ENCODE measurements at regions not wholly inside any gene's neighbourhood (a gene's known extent, or its start where the extent isn't known, plus 50 kb on each side); places are given as distances from the start of the nearest gene placed in this dataset.
"Not testable (repeated sequence)": the region's sequence is repeated elsewhere in the genome, so short reads cannot be mapped to it uniquely, and the experiment has no call there.

- not testable (repeated sequence) for TF ChIP-seq CTCF, POLR2A (IDR thresholded peaks at IDR 0.05)
These were observed 340.8 kb upstream of the TBC1D5 start for GRCh38 chr3:18083273-18083590.

Measured in ovary (tissue), 3 donors.